HT1080 (cell line): ENCODE measurements at regions not wholly inside any gene's neighbourhood (a gene's known extent, or its start where the extent isn't known, plus 50 kb on each side); places are given as distances from the start of the nearest gene placed in this dataset.

Experiments
- DNase-seq: peaks from one replicate; pipeline ENCODE4 v3.0.0-alpha.2; 2015; ENCODE audit warnings: low read depth

DNA sequence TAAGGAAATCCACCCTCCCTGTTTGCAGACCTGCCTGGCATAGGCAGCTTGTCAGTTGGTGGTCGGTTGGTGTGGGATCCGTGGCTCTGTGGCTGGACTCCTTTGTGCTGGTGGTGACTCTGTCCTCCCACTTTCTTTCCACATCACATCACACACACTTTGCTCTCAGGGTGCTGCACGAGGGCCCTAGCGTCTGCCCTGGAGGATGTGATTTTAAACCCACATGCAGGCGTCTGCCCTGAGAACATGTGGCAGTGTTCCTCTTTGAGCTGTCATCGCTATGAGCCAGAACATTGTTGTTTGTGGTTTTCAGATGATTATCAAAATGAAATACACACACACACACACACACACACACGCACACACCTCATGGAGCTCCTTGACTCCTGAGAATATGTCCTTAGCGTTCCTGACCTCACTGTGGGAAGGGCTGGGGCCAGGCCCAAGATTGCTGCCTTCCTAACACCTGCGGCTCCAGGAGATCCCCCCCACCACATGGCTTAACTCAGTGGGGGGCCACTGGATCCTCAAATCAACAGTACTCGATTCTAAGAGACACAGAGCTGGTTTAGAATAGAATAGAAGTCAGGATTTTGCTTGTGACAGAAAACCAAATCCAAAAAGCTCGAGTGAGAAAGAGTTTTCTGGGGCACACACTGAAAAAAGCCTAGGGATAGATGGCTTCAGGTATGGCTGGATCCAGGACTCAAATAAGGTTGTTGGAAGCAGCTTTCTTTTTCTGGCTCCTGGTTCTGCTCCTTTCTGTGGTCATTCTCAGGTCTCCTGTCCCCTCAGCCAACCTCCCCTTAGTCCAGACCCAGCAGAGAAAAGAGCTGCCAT, 54.8 kb downstream of the RTP5 start:
- DNase-seq: no peak

DNA sequence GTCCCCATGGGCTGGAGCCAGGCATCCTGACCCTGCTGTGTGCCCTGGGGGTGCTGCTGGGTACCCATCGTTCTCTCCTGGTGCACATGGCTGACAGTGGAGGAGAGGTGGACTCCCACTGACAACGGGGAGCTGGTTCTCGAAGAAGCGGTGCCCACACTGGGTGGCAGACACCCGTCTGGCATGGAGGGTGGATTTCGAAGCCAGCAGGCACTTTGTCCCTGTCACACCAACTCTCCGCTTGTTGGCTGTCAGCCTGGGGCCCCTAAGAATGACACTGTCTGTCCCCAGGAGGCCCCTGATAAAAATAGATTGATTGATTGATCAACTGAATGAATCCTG, 55.4 kb downstream of the RTP5 start:
- no peak for DNase-seq

DNA sequence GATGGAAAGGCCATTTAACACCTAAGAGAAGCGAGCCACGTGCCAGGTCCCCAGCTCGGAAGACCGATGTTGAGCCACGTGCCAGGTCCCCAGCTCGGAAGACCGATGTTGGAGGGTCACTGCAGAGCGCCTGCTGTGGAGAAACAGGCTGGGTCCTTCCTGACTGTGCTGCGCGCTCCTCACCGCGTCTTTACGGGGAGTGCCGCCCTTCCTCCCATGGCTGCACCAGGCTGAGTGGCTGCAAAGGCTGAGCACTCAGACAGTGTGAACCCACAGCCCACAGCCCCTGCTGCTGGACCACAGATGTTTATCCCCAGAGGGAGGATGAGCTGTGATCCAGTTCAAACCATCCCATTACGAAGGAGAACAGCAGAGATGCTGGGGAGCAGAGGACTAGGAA, 55.7 kb downstream of the RTP5 start:
- DNase-seq: no peak

DNA sequence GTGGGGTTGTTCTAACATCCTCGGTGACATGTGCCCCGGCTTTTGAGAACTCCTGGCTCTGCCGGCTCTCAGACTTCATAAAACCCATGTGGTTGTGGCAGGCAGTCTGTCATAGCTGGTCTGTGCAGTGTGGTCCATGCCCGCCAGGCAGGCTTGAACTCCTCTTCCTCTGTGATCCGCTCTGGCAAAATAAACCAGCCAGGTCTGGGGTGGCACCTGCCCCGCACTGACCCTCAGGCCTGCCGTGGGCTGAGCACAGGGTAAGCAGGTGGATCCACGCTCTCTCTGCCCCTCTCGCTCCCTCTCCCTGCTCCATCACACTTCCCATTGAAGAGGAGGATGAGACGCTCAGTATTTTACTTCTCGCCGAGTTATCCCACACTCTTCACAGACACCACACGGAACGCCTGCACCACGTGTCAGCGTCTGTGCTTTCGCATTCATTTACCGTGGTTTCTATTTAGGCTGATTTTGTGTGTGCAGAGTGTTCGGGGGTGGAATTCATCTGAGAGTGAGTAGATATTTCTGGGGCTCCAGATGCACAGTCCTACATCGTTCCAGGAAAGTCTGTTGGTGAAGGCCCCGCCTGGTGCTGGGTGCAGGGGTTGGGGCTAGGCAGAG, 56.4 kb downstream of the RTP5 start:
- DNase-seq: no peak

DNA sequence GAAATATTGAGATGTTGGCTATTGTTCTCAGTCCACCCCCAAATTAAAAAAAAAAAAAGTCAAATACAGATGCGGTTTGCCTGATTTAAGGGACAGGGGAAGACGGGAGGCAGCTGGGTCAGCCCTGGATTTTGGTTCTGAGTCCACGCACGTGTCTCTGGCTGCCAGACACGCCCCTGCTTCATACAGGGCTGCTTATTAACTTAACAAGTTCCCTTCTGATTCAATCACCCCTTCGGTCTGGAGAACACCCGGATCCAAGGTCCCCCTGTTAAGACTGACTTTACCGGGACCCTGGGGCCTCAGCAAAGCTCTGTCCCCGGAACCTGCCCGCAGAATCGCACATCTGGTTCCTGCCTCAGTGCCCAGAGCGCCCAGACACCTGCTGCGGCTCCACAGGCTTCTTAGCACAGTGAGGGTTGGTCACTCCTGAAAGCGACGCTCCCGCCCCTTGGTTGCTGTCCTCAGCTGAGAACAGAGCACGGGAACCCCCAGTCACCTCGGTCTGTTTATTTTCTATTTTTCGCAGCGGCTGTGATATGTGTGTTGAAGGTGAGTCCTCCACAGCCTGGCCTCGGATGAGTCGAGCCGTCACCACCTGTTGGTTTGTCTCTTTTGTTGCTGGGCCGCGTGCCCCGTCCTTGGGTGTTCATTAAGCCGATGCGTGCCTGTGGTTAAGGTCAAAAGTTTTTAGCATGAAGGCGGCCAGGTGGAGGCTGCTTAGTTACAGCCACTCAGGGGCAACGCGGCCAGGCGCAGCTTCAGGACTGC, 57.2 kb downstream of the RTP5 start:
- no peak for DNase-seq

DNA sequence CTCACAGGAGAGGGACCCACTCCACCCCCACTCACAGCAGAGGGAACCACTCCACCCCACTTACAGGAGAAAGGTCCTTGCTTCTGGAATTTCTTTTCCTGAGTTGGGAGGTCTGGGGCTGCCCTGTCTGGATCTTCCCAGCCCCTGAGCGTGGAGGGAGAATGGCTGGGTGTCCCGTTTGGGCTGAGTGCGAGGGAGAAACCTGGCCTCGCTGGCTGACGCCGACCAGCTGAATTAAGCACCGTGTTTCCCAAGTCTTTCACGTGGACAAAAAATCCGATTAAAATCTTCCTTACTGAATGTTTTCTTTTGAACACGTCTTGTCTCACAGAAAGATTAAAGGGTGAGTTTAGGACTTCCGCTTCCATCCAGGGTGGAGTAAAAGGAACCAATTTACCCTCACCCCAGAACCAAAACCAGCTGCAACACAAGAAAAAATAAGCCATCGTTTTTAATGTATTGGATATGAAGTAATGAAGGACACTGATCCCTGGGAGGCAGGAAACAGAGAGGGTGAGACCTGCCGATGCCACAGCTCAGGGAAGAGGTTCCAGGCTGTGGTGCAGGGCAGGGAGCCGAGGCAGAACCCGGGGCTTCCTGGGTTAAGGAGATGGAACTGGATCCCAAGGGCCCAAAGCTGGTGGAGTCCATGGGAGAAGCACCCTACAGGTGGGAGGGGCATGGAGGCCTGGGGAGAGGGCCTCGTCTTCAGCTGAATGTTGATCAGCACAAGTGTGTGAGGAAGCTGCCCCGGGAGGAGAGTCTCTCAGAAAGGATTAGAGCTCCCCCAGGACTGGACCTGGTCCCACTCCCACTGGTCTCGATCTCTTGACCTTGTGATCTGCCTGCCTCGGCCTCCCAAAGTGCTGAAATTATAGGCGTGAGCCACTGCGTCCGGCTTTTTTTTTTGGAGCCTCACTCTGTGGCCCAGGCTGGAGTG, 60.3 kb downstream of the RTP5 start:
- DNase-seq: no peak

DNA sequence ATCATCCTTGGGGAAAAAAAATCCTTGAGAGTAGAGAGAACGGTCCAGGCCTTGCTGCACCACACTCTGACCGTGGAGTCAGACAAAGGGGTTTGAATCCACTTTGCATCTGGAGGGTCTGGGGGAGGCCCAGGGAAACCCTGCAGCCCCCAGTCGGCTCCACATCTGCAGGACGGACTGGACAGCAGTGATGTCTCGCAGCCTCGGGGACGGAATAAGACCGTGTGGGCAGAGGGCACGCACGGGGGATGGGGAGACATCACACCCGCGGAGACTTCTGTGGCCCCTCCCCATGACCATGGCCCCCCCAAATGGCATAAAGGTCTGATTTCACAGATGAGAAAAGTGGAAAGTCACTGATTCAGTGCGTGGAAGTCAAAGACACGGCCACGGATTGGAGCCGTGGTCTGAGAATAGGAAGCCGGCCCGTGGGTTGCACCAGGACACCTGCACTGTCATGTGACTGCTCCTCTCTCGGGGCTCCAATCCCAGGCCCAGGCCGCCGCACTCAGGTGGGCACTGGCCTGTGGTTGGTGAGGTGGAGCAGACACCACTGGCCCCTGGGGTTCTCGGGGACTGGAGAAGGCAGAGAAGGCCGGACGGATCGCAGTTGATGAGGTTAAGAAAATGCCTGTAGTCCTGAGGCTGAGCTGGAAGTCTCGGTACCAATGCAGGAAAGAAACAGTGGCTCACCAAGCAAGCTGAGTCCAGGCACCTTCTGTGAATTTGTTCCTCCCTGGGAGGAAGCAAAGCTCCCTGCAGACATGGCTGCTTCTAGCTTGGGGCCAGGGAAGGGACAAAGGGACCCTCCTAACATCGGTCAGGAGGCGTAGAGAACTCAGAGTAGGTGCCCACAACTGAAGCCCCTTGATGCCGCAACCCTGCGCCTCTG, 61.8 kb downstream of the RTP5 start:
- no peak for DNase-seq

DNA sequence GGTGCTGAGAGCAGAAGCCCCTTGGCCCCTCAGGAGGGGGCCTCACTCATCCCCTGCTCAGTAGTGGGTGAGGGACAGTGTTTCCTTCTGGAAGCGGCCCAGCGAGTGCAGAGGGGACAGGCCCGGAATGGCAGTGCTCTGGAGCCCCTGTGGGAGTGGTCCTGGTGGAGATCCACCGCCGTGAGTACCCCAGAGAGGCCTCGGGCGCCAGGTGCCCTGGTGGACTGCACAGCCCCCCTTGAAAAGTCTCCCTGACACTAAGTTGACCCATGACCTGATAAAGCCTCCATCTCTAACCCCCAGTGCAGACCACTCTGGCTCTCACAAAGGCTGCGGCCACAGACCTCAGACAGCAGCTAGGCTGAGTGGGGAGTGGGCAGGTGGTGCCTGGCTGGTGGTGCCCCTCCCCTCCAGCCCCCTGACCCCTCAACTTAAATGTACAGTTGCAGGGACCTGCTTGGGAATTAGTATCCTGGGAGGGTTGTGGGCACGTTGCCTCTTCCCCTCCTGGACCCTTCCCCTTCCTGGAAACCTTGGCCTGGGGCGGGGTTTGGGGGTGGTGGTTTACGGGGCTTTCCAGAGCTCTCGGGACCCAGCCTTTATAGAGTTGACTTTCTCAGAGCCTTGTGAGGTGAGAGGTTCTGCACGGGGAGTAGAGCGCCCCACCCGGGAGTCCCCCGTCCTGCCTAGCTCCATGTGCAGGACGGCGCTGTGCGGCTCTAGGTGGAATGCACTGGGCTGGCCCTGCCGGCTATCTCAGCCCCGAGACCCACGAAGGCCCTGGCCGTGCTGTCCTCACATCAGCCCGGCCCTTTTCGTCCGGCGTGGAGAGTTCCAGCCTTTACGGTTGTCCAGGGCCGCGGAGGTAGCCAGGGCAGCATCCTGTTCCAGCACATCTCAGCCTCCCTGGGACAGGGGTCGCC, 62.7 kb downstream of the RTP5 start:
- no peak for DNase-seq

DNA sequence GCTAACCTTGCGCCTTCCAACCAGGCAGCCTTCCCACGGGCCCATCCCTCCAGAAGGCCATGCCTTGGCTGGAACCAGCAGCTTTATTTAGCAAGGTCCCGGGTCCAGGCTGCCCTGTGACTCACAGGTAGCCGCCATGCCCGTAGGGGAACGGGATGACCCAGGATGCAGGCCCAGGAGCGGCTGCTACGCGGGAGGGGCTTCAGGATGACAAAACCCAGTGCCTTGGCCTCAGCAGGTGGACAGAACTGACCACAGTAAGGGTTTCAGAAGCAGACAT, 63.3 kb downstream of the RTP5 start:
- no peak for DNase-seq

DNA sequence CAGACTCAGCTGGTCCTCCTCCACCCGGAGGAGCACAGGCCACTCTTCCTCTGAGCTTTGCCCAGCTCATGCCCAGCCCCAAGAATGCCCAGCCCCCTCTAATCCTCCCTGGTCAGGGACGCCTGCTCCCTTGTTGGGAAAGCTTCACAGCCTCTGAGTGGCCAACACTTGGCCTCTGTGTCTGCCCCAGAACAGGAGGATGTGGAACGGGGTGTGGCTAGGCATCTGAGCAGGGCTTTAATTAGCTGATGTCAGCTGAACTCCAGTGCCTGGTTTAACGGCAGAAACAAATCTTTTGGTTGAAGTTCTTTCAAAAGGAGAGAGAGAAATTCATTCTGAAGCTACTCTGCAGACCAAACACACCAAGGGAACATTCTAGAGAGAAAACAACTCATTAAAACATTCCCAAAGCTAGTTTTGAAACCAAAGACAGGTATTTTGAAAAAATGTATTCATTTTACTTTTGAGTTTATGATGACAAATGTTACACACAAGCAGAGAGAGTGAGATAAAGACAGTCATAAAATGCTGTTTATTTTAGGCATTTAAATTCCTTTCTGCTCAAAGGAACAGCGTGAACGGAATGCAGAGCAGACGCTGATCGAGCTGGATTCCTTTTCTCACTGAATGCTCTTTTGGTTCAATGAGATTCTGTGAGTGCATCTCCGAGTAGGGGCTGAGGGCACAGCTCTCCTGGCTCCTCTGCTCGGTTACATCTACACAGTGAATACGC, 63.8 kb downstream of the RTP5 start:
- DNase-seq: no peak

DNA sequence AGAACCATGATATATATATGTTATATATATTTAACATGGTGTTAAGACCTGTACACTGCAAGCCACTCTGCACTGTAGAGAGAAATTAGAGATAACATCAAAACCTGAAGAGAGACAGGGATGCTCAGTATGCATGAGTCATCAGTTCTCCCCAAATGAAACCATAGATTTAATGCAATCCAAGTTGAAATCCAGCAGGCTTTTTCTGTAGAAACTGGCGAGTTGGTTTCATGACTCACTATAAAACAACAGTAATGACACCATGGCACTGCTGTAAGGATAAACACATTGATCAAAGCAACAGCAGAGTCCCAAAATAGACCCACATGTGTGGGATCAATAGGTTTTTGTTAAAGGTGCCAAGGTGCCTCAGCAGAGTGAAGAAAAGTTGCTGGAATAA, 65.8 kb downstream of the RTP5 start:
- DNase-seq: peak; percentile 56

DNA sequence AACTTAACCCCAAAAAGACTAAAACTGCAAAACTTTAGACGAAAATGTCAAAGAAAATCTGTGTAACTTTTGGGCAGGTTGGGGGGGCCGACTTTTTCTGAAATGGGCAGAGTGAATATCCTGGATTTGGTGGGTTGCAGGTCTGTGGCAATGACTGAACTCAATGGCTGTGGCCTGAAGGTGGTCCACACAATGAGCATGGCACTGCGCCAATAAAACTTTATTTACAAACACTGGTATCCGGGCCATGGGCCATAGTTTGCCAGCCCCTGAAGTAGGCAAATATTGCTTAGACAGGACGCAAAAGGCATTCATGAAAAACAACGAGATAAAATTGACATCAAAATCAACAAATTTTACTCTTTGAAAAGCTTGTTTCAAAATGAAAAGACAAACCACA, 66.2 kb downstream of the RTP5 start:
- DNase-seq: no peak

DNA sequence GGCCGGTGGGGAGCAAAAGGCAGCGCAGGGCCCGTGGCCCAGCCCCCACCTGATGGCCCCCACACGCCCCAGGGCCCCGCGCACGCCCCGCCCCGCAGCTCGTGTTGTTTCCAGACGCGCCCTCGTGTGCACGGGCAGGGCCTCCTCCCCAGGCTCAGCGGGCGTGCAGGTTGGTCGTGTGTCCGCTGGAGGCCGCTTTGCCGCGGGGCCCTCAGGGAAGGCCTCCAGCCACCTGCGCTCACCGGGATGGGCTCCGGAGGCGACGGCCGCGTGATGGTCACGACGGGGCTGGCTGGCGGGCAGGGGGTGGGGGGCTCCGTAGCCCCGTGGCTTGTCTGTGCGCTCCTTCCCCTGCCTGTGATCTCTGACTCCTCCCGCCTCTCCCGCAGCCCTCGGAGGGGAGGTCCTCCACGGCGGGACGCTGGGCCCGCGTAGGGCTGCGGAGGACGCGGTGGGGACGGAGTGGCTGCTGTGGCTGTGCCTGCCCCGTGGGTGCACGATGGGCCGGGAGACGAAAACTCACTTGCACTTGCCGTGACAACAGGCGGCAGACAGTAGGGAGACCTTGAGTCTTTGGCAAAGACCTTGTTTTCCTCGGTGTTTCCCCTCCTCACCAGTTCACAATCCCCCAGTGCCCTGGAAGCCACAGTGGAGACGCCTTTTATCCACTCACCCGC, 67.1 kb downstream of the RTP5 start:
- DNase-seq: no peak

DNA sequence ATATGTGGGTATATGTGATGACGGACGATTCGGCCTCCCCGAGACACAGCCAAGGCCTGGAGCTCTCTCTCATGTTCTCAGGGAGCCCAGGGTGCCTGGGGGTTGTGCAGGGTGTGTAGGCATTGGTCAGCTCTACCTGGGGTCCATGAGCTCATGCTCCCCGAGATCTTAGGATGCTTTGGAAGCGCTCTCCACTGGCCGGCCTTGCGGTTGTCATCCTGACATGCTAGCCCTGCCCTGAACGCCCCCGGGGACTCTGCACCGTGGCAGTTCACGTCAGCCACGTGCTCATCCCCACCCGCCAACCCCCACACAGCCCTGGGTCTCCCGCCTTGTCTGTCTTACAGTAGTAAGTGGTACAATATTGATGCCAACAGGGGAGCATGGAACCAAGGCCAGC, 67.8 kb downstream of the RTP5 start:
- no peak for DNase-seq

DNA sequence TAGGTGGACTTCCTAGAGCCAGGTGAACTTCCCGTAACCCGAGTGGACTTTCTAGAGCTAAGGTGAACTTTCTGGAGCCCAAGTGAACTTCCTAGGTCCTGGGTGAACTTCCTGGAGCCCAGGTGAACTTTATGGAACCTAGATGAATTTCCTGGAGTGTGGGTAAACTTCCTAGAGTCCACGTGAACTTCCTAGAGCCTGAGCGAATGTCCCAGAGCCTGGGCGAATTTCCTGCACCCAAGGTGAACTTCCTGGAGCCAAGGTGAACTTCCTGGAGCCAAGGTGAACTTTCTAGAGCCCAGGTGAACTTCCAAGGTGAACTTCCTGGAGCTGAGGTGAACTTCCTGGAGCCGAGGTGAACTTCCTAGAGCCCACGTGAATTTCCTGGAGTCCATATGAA, 70.0 kb downstream of the RTP5 start:
- DNase-seq: no peak

DNA sequence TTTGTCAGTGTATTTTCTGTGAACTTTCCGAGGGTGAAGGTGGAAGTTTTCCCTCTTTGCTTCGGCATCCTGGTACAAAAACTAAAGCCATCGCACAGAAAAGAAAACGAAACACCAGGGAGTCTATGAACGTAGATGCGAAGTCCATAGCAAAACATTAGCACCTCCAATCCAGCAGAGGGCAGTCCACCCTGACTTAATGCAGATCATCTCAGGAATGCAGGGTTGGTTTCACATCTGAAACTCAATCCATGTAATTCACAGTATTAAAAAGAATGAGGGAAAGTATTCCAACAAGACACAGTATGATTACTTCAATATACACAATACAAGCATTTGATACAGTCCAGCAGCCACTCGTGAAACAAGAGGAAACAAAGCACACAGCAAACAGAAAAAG, 70.8 kb downstream of the RTP5 start:
- no peak for DNase-seq

DNA sequence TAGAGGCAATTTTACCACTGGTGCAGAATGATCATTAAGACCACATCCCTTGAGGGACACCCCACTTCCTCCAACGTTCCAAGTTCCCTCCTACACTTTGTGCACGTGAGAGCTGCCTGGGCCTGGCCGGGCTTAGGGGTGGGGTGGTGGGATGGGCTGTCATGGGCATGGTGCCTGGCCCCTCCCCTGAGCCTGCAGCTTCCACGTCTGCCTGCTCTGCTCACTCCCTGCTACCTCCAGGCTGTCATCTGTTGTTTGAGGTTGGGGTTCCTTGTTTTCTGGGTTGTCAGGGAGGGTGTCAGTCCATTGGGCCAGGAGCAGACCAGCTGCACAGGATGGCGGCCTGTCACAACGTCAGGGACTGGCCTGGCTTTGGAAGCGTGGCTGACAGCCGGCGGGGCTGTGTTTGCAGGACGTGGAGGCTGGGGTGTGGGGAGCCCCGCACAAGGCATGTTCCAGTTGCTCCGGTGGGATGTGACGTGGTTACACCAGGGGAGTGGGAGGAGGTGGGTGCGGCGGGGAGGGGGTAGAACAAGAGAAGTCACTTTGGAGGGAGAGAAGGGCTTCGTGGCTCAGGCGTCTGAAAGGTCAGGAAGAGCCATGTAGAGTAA, 72.3 kb downstream of the RTP5 start:
- no peak for DNase-seq
